HG03378 (cell line): ENCODE measurements at regions not wholly inside any gene's neighbourhood (a gene's known extent, or its start where the extent isn't known, plus 50 kb on each side); places are given as distances from the start of the nearest gene placed in this dataset.

Experiments
- ATAC-seq: cut with Tn5 transposase; IDR thresholded peaks from one replicate; pipeline ENCODE4 v1.9.1; 2021; ENCODE audit warnings: mild to moderate bottlenecking, moderate library complexity; ENCODE audit not compliant: unreplicated experiment

- ATAC-seq, result no peak
These were observed 158.1 kb upstream of the SLC39A10 start for GRCh38 chr2:195498839-195499490.

GRCh38 chr2:195498176-195498575 is 158.8 kb upstream of the SLC39A10 start:
- ATAC-seq, result no peak

- no peak for ATAC-seq
These were observed 160.0 kb upstream of the SLC39A10 start for GRCh38 chr2:195496991-195497390.

- ATAC-seq, result no peak
These were observed 161.1 kb upstream of the SLC39A10 start for GRCh38 chr2:195495966-195496365.

- no peak for ATAC-seq
These were observed 161.7 kb upstream of the SLC39A10 start for GRCh38 chr2:195495351-195495750.

GRCh38 chr2:195494451-195494850 is 162.6 kb upstream of the SLC39A10 start:
- no peak for ATAC-seq

- ATAC-seq, result no peak
These were observed 163.6 kb upstream of the SLC39A10 start for GRCh38 chr2:195493416-195493815.

GRCh38 chr2:195490319-195490718 is 166.7 kb upstream of the SLC39A10 start:
- no peak for ATAC-seq

GRCh38 chr2:195489101-195489500 is 167.9 kb upstream of the SLC39A10 start:
- ATAC-seq, result no peak

- ATAC-seq, result no peak
These were observed 168.5 kb upstream of the SLC39A10 start for GRCh38 chr2:195488567-195488966.

- peak; percentile 97 for ATAC-seq
These were observed 169.9 kb upstream of the SLC39A10 start for GRCh38 chr2:195486987-195487644.

GRCh38 chr2:195486520-195486919 is 170.5 kb upstream of the SLC39A10 start:
- no peak for ATAC-seq

- ATAC-seq, result no peak
These were observed 175.0 kb upstream of the SLC39A10 start for GRCh38 chr2:195482010-195482409.

- ATAC-seq, result no peak
These were observed 176.9 kb upstream of the SLC39A10 start for GRCh38 chr2:195480121-195480520.

GRCh38 chr2:195479407-195479806 is 177.6 kb upstream of the SLC39A10 start:
- ATAC-seq, result no peak

GRCh38 chr2:195477996-195478382 is 179.0 kb upstream of the SLC39A10 start:
- ATAC-seq, result no peak

GRCh38 chr2:195477248-195477995 is 179.6 kb upstream of the SLC39A10 start:
- ATAC-seq, result peak; percentile 81

GRCh38 chr2:195475336-195475735 is 181.7 kb upstream of the SLC39A10 start:
- no peak for ATAC-seq

- no peak for ATAC-seq
These were observed 183.2 kb upstream of the SLC39A10 start for GRCh38 chr2:195473862-195474261.

GRCh38 chr2:195472501-195473234 is 184.4 kb upstream of the SLC39A10 start:
- no peak for ATAC-seq

GRCh38 chr2:195471807-195472206 is 185.2 kb upstream of the SLC39A10 start:
- ATAC-seq, result no peak
